ENCODE measurements at regions not wholly inside any gene's neighbourhood (a gene's known extent, or its start where the extent isn't known, plus 50 kb on each side); places are given as distances from the start of the nearest gene placed in this dataset.

DNA sequence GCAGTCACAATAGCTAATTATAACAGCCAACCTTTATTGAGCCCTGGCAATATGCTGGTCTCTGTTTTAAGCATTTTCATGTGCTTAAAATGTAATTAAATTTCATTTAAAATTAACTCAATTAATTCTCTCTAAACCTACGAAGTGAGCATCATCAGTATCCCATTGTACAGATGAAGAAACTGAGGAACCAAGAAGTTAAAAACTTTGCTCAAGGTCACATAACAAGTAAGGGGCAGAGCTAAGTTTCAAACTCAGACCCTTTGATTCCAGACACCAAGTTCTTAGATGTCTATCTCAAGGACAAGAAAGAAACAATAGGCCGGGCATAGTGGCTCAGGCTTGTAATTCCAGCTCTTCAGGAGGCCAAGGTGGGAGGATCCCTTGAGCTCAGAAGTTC, 55.9 kb upstream of the NFKB1 start:
- Mint-ChIP-seq H3K27me3 (ENCODE audit: low read depth) (peaks cover 5% of the 10 kb centered on the region), H3K27ac (no peak overlapping the region), H3K36me3 (ENCODE audit: low read depth) (no peaks in the 10 kb centered on the region), H3K9me3 (no peaks in the 10 kb centered on the region), H3K4me3 (ENCODE audit: low read depth) (no peak overlapping the region), H3K4me1 (ENCODE audit: low read depth) (peaks cover 37% of the 10 kb centered on the region)
- no peak for DNase-seq (ENCODE audit: low spot score)
- intact Hi-C loops (cut with micrococcal nuclease) = loop anchor here (5.0 kb wide), 2 partner anchors 632 to 647 kb away; partner anchors contain the start of gene SLC9B2

GRCh38 chr4:102447413-102447812, 53.7 kb upstream of the NFKB1 start:
- Mint-ChIP-seq H3K4me3 (ENCODE audit: low read depth) (no peak overlapping the region), H3K27me3 (ENCODE audit: low read depth) (no peaks in the 10 kb centered on the region), H3K4me1 (ENCODE audit: low read depth) (peaks cover 55% of the 10 kb centered on the region), H3K27ac (no peak overlapping the region), H3K9me3 (no peaks in the 10 kb centered on the region), H3K36me3 (ENCODE audit: low read depth) (no peaks in the 10 kb centered on the region)
- intact Hi-C loops (cut with micrococcal nuclease) = loop anchor here (5.0 kb wide), 2 partner anchors 630 to 645 kb away; partner anchors contain the start of gene SLC9B2
- no peak for DNase-seq (ENCODE audit: low spot score)

- DNase-seq (ENCODE audit: low spot score) = peak; percentile 42
- Mint-ChIP-seq H3K27ac (no peak overlapping the region), H3K4me1 (ENCODE audit: low read depth) (peaks cover 65% of the 10 kb centered on the region), H3K36me3 (ENCODE audit: low read depth) (no peaks in the 10 kb centered on the region), H3K27me3 (ENCODE audit: low read depth) (no peaks in the 10 kb centered on the region), H3K4me3 (ENCODE audit: low read depth) (no peak overlapping the region), H3K9me3 (no peaks in the 10 kb centered on the region)
- intact Hi-C loops (cut with micrococcal nuclease) = loop anchor here (1.0 to 10.0 kb wide), 8 partner anchors 50 to 642 kb away; partner anchors contain the start of genes SLC9B2 and UBE2D3
Observed at GRCh38 chr4:102449751-102450352, 51.3 kb upstream of the NFKB1 start.

DNA sequence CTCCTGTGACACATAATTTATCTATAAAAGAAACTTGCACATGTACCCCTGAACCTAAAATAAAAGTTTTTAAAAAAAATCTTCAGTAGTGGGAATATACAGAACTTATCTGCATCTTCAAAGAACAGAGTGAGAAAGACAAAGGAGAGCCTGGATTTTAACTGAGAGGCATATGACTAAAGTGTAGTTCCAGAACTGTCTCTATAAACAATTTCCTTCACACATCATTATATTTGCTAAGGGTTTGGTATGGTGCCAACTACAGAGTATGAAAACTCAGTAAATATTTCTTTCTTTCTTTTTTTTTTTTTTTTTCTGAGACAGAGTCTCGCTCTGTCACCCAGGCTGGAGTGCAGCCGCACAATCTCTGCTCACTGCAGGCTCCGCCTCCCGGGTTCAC, 49.9 kb upstream of the NFKB1 start:
- no peak for DNase-seq (ENCODE audit: low spot score)
- Mint-ChIP-seq H3K9me3 (no peaks in the 10 kb centered on the region), H3K4me1 (ENCODE audit: low read depth) (peaks cover 66% of the 10 kb centered on the region), H3K27me3 (ENCODE audit: low read depth) (no peaks in the 10 kb centered on the region), H3K27ac (no peak overlapping the region), H3K36me3 (ENCODE audit: low read depth) (no peaks in the 10 kb centered on the region), H3K4me3 (ENCODE audit: low read depth) (no peak overlapping the region)
- intact Hi-C loops (cut with micrococcal nuclease) = loop anchor here (2.0 to 10.0 kb wide), 4 partner anchors 76 to 556 kb away; partner anchors contain the start of gene UBE2D3

Measured in activated T-helper 2 cell treated with anti-CD3 and anti-CD28 coated beads, Interferon-gamma antibody, Interleukin-2, Interleukin-4, amounts not matched to agents 10 μg/mL and 5 μg/mL and 100 μg/mL, durations not matched to agents 14 hours and 24 hours and 36 hours (primary cell).